Vagina (tissue), 2 donors: ENCODE measurements at regions not wholly inside any gene's neighbourhood (a gene's known extent, or its start where the extent isn't known, plus 50 kb on each side); places are given as distances from the start of the nearest gene placed in this dataset.

Experiments used
- DNase-seq, 2 donors: peaks; one replicate each; pipeline ENCODE4 v3.0.0-alpha.2; 2017; ENCODE audit errors: extremely low spot score in 2 of 2
- H3K27ac ChIP-seq: fragments of 200-600 bp; sonication (generic); one replicate; pipeline ENCODE4 v1.5.1; 2019
- H3K27me3 ChIP-seq: fragments of 200-600 bp; sonication (generic); one replicate; pipeline ENCODE4 v1.5.1; 2019
- H3K36me3 ChIP-seq, 2 donors: fragments of 200-600 bp; sonication (generic); one replicate each; pipeline ENCODE4 v1.5.1; 2017 to 2019
- H3K4me1 ChIP-seq: fragments of 200-600 bp; sonication (generic); one replicate; pipeline ENCODE4 v1.5.1; 2019
- H3K4me3 ChIP-seq, 2 donors: fragments of 200-600 bp; sonication (generic); 1 replicate in 1 of 2; 2 replicates in 1 of 2; pipeline ENCODE4 v1.5.1; 2016 to 2019
- H3K9me3 ChIP-seq: fragments of 200-600 bp; sonication (generic); one replicate; pipeline ENCODE4 v1.5.1; 2019
- POLR2A ChIP-seq, 2 donors: fragments of 450-650 bp; IDR thresholded peaks; one replicate each; pipeline ENCODE4 v1.6.1; 2017; ENCODE audit warnings: antibody characterized with exemption in 2 of 2, mild to moderate bottlenecking in 2 of 2, moderate library complexity in 2 of 2
- POLR2AphosphoS5 ChIP-seq, 2 donors: sonication (generic); formaldehyde crosslinking; IDR thresholded peaks; one replicate each; pipeline ENCODE4 v1.9.0; 2017; ENCODE audit warnings: antibody characterized with exemption in 2 of 2, mild to moderate bottlenecking in 2 of 2, low read depth in 1 of 2; ENCODE audit not compliant: insufficient read depth in 1 of 2
- intact Hi-C: fragments of 100-400 bp; cut with DNase I; formaldehyde crosslinking; loops from one replicate; pipeline ENCODE4 v1.15.1; 2023
- TF ChIP-seq, protein P1 (sequence below), 3 experiments: fragments of 450-650 bp in 2 of 3; fragments of 200-600 bp in 1 of 3; sonication (generic) in 1 of 3; IDR thresholded peaks; one replicate each; pipeline ENCODE4 v1.5.1; 2017 to 2019; ENCODE audit warnings: antibody characterized with exemption in 3 of 3, mild to moderate bottlenecking in 2 of 3, moderate library complexity in 2 of 3

DNA sequence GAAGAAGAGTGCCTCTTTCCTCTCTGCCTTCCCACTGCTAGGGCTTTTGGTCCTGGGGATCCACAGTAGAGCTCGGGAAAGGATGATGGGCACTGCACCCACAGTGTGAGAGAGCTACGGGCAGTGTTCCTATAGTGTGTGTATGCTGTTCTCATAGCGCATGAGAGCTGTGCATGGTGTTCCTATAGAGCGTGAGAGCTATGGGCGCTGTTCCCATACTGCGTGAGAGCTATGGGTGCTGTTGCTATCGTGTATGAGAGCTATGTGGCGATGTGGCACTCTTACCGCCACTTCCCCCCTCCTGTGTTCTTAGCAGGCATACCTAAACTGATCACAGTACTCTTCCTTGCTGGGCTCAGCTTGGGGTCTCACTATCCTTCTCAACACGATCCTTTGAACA lies 213.5 kb downstream of the EDEM1 start:
- Histone ChIP-seq H3K4me3 (no peak overlapping the region), H3K9me3 (no peaks in the 10 kb centered on the region), H3K36me3 (no peaks in the 10 kb centered on the region), H3K27me3 (no peaks in the 10 kb centered on the region), H3K4me1 (no peaks in the 10 kb centered on the region), H3K27ac (no peak overlapping the region)
- DNase-seq: no peak
- intact Hi-C loops: no loop called here
- no peak for TF ChIP-seq POLR2AphosphoS5 (IDR thresholded peaks at IDR 0.05; ENCODE audit: insufficient read depth in 1 of 2, low read depth in 1 of 2)
- no peak for TF ChIP-seq POLR2A (IDR thresholded peaks at IDR 0.05)
- TF ChIP-seq, protein P1, sequence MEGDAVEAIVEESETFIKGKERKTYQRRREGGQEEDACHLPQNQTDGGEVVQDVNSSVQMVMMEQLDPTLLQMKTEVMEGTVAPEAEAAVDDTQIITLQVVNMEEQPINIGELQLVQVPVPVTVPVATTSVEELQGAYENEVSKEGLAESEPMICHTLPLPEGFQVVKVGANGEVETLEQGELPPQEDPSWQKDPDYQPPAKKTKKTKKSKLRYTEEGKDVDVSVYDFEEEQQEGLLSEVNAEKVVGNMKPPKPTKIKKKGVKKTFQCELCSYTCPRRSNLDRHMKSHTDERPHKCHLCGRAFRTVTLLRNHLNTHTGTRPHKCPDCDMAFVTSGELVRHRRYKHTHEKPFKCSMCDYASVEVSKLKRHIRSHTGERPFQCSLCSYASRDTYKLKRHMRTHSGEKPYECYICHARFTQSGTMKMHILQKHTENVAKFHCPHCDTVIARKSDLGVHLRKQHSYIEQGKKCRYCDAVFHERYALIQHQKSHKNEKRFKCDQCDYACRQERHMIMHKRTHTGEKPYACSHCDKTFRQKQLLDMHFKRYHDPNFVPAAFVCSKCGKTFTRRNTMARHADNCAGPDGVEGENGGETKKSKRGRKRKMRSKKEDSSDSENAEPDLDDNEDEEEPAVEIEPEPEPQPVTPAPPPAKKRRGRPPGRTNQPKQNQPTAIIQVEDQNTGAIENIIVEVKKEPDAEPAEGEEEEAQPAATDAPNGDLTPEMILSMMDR (IDR thresholded peaks at IDR 0.05): no peak

DNA sequence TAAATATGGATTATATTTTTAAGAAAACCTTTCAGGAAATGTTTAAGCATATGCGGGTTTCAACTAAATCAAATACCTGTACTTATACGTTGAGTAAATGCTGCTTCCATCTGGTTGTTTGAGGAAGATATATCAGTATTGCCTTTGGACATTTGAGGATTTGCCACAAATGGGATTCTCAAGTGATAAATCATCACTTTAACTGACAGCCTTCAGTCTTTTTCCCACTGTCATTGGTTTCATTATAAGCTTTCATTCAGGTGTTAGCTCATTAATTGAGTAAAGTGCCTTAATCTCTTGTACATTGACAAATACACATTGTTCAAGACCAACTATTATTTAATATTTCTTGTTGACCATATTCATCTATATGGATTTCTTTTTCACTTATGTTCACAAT lies 217.2 kb downstream of the EDEM1 start:
- intact Hi-C loops: no loop called here
- Histone ChIP-seq H3K4me3 (no peak overlapping the region), H3K4me1 (no peaks in the 10 kb centered on the region), H3K9me3 (no peaks in the 10 kb centered on the region), H3K36me3 (no peaks in the 10 kb centered on the region), H3K27ac (no peak overlapping the region), H3K27me3 (no peaks in the 10 kb centered on the region)
- DNase-seq: no peak
- TF ChIP-seq POLR2A (IDR thresholded peaks at IDR 0.05): no peak
- TF ChIP-seq, protein P1 (IDR thresholded peaks at IDR 0.05): no peak
- no peak for TF ChIP-seq POLR2AphosphoS5 (IDR thresholded peaks at IDR 0.05; ENCODE audit: insufficient read depth in 1 of 2, low read depth in 1 of 2)

DNA sequence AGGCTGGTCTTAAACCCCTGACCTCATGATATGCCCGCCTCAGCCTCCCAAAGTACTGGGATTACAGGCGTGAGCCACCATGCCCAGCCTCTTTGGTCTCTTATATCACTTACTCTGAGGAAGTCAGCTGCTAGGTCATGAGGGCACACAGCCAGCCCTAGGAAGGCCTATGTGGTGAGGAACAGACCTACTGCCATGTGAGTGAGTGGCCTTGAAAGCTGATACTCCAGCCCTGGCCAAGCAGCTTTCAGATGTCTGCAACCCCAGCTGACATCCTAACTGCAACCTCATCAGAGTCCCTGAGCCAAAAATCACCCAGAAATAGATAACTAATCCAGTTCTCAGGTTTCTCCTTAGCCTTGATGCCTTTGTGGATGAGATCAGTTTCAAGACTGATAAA lies 224.3 kb downstream of the EDEM1 start:
- Histone ChIP-seq H3K27ac (no peak overlapping the region), H3K4me1 (no peaks in the 10 kb centered on the region), H3K9me3 (no peaks in the 10 kb centered on the region), H3K36me3 (no peaks in the 10 kb centered on the region), H3K4me3 (no peak overlapping the region), H3K27me3 (no peaks in the 10 kb centered on the region)
- intact Hi-C loops: no loop called here
- TF ChIP-seq, protein P1 (IDR thresholded peaks at IDR 0.05): no peak
- TF ChIP-seq POLR2AphosphoS5 (IDR thresholded peaks at IDR 0.05; ENCODE audit: insufficient read depth in 1 of 2, low read depth in 1 of 2): no peak
- TF ChIP-seq POLR2A (IDR thresholded peaks at IDR 0.05): no peak
- DNase-seq: no peak

GRCh38 chr3:5423076-5423475 lies 235.6 kb downstream of the EDEM1 start:
- H3K27ac ChIP-seq: no peak overlapping the region
- TF ChIP-seq POLR2A (IDR thresholded peaks at IDR 0.05) (no peak), POLR2AphosphoS5 (IDR thresholded peaks at IDR 0.05; ENCODE audit: insufficient read depth in 1 of 2, low read depth in 1 of 2) (no peak)
- TF ChIP-seq, protein P1 (IDR thresholded peaks at IDR 0.05): no peak
- H3K4me1 ChIP-seq: no peaks in the 10 kb centered on the region
- H3K27me3 ChIP-seq: no peaks in the 10 kb centered on the region
- no peaks in the 10 kb centered on the region for H3K36me3 ChIP-seq
- DNase-seq: no peak
- H3K4me3 ChIP-seq: no peak overlapping the region
- intact Hi-C loops: no loop called here
- no peaks in the 10 kb centered on the region for H3K9me3 ChIP-seq

- intact Hi-C loops: no loop called here
- no peak for DNase-seq
Observed at GRCh38 chr3:5423523-5423922, 236.0 kb downstream of the EDEM1 start.

More at GRCh38 chr3:5423523-5423922, 236.0 kb downstream of the EDEM1 start:
- H3K36me3 ChIP-seq: no peaks in the 10 kb centered on the region
- TF ChIP-seq, protein P1 (IDR thresholded peaks at IDR 0.05): no peak
- TF ChIP-seq POLR2A (IDR thresholded peaks at IDR 0.05): no peak
- no peak for TF ChIP-seq POLR2AphosphoS5 (IDR thresholded peaks at IDR 0.05; ENCODE audit: insufficient read depth in 1 of 2, low read depth in 1 of 2)
- H3K27me3 ChIP-seq: no peaks in the 10 kb centered on the region
- H3K4me1 ChIP-seq: no peaks in the 10 kb centered on the region
- no peak overlapping the region for H3K27ac ChIP-seq
- no peaks in the 10 kb centered on the region for H3K9me3 ChIP-seq
- H3K4me3 ChIP-seq: no peak overlapping the region
